Suprapubic skin (tissue), 3 donors: ENCODE measurements at regions not wholly inside any gene's neighbourhood (a gene's known extent, or its start where the extent isn't known, plus 50 kb on each side); places are given as distances from the start of the nearest gene placed in this dataset.

Experiments
- EP300 ChIP-seq: sonication (generic); formaldehyde crosslinking; IDR thresholded peaks from one replicate; pipeline ENCODE4 v1.6.1; 2017; ENCODE audit warnings: antibody characterized with exemption
- TF ChIP-seq, protein P1 (sequence below), 2 donors: fragments of 200-600 bp in 1 of 2; fragments of 450-650 bp in 1 of 2; sonication (generic) in 1 of 2; IDR thresholded peaks; one replicate each; pipeline ENCODE4 v1.5.1; 2016 to 2019; ENCODE audit warnings: antibody characterized with exemption in 2 of 2, mild to moderate bottlenecking in 1 of 2, moderate library complexity in 1 of 2

DNA sequence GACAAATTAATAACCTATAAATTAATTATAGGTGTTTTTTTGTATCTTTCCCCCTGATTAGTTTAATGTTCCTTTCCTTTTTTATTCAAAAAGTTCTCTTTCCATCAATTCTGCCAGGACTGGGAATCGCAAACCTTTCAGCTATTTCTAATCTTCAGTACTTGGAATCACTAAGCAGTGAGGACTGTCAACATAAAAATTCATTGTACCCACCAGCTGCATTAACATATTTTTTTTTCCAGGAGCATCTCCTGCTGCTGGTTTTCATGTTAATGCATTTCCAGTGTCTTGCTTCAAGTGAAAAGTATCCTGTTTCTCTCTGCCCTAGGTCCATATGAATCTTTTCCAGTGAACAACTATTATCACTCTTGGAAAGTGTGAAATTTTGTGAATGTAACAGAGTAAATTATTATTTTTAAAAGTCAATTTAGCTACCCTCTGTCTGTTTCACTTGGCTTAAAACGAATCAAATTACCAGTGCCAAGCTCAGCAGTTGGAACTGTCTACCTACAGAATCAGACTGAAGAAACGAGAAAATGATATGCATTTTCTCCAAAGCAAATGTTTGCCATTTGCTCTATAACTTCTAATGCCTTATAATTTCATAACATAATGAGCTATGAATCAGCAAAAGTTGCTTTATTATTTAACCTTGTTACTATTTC, 804.4 kb downstream of the EPHA4 start:
- TF ChIP-seq EP300 = no peak
- TF ChIP-seq, protein P1, sequence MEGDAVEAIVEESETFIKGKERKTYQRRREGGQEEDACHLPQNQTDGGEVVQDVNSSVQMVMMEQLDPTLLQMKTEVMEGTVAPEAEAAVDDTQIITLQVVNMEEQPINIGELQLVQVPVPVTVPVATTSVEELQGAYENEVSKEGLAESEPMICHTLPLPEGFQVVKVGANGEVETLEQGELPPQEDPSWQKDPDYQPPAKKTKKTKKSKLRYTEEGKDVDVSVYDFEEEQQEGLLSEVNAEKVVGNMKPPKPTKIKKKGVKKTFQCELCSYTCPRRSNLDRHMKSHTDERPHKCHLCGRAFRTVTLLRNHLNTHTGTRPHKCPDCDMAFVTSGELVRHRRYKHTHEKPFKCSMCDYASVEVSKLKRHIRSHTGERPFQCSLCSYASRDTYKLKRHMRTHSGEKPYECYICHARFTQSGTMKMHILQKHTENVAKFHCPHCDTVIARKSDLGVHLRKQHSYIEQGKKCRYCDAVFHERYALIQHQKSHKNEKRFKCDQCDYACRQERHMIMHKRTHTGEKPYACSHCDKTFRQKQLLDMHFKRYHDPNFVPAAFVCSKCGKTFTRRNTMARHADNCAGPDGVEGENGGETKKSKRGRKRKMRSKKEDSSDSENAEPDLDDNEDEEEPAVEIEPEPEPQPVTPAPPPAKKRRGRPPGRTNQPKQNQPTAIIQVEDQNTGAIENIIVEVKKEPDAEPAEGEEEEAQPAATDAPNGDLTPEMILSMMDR (IDR thresholded peaks at IDR 0.05) = no peak
